Peyer's patch (tissue), 4 donors: ENCODE measurements at regions not wholly inside any gene's neighbourhood (a gene's known extent, or its start where the extent isn't known, plus 50 kb on each side); places are given as distances from the start of the nearest gene placed in this dataset.

Source experiments
- DNase-seq, 3 donors: peaks; one replicate each; pipeline ENCODE4 v3.0.0-alpha.2; 2017 to 2019
- H3K27ac ChIP-seq, 4 donors: fragments of 200-600 bp; sonication (generic); one replicate each; pipeline ENCODE4 v1.5.1; 2016 to 2019
- H3K27me3 ChIP-seq, 2 donors: fragments of 200-600 bp; sonication (generic); one replicate each; pipeline ENCODE4 v1.5.1; 2019
- H3K36me3 ChIP-seq, 3 donors: fragments of 200-600 bp; sonication (generic); one replicate each; pipeline ENCODE4 v1.5.1; 2016 to 2019
- H3K4me1 ChIP-seq, 4 donors: fragments of 200-600 bp; sonication (generic); one replicate each; pipeline ENCODE4 v1.5.1; 2016 to 2019
- H3K4me3 ChIP-seq, 4 donors: fragments of 200-600 bp; sonication (generic); 1 replicate in 3 of 4; 2 replicates in 1 of 4; pipeline ENCODE4 v1.5.1; 2016 to 2019; ENCODE audit warnings: mild to moderate bottlenecking in 1 of 4
- H3K9me3 ChIP-seq, 4 donors: fragments of 200-600 bp; sonication (generic); one replicate each; pipeline ENCODE4 v1.5.1; 2016 to 2019; ENCODE audit warnings: mild to moderate bottlenecking in 1 of 4
- POLR2A ChIP-seq, 2 donors: fragments of 450-650 bp; IDR thresholded peaks; one replicate each; pipeline ENCODE4 v1.5.1; 2017; ENCODE audit warnings: antibody characterized with exemption in 2 of 2, mild to moderate bottlenecking in 2 of 2, moderate library complexity in 2 of 2
- TF ChIP-seq, protein P1 (sequence below), 6 experiments: fragments of 450-650 bp in 4 of 6; fragments of 200-600 bp in 2 of 6; sonication (generic) in 1 of 6; IDR thresholded peaks; one replicate each; pipeline ENCODE4 v1.5.1; 2017 to 2019; ENCODE audit warnings: antibody characterized with exemption in 6 of 6, mild to moderate bottlenecking in 3 of 6, moderate library complexity in 1 of 6

GRCh38 chr5:82340799-82341198, 62.6 kb upstream of the RPS23 start:
- Histone ChIP-seq H3K36me3 (no peaks in the 10 kb centered on the region), H3K4me3 (no peak overlapping the region)
- TF ChIP-seq, protein P1, sequence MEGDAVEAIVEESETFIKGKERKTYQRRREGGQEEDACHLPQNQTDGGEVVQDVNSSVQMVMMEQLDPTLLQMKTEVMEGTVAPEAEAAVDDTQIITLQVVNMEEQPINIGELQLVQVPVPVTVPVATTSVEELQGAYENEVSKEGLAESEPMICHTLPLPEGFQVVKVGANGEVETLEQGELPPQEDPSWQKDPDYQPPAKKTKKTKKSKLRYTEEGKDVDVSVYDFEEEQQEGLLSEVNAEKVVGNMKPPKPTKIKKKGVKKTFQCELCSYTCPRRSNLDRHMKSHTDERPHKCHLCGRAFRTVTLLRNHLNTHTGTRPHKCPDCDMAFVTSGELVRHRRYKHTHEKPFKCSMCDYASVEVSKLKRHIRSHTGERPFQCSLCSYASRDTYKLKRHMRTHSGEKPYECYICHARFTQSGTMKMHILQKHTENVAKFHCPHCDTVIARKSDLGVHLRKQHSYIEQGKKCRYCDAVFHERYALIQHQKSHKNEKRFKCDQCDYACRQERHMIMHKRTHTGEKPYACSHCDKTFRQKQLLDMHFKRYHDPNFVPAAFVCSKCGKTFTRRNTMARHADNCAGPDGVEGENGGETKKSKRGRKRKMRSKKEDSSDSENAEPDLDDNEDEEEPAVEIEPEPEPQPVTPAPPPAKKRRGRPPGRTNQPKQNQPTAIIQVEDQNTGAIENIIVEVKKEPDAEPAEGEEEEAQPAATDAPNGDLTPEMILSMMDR (IDR thresholded peaks at IDR 0.05), result no peak
- TF ChIP-seq POLR2A (IDR thresholded peaks at IDR 0.05), result no peak

GRCh38 chr5:82339792-82340191, 61.6 kb upstream of the RPS23 start:
- Histone ChIP-seq H3K4me3 (no peak overlapping the region), H3K4me1 (no peaks in the 10 kb centered on the region), H3K27ac (no peak overlapping the region), H3K9me3 (no peaks in the 10 kb centered on the region), H3K27me3 (no peaks in the 10 kb centered on the region), H3K36me3 (no peaks in the 10 kb centered on the region)
- DNase-seq, result no peak
- TF ChIP-seq, protein P1 (IDR thresholded peaks at IDR 0.05), result no peak
- TF ChIP-seq POLR2A (IDR thresholded peaks at IDR 0.05), result no peak

More at GRCh38 chr5:82340799-82341198, 62.6 kb upstream of the RPS23 start:
- DNase-seq, result no peak
- Histone ChIP-seq H3K4me1 (no peaks in the 10 kb centered on the region), H3K9me3 (no peaks in the 10 kb centered on the region), H3K27ac (no peak overlapping the region), H3K27me3 (no peaks in the 10 kb centered on the region)

DNA sequence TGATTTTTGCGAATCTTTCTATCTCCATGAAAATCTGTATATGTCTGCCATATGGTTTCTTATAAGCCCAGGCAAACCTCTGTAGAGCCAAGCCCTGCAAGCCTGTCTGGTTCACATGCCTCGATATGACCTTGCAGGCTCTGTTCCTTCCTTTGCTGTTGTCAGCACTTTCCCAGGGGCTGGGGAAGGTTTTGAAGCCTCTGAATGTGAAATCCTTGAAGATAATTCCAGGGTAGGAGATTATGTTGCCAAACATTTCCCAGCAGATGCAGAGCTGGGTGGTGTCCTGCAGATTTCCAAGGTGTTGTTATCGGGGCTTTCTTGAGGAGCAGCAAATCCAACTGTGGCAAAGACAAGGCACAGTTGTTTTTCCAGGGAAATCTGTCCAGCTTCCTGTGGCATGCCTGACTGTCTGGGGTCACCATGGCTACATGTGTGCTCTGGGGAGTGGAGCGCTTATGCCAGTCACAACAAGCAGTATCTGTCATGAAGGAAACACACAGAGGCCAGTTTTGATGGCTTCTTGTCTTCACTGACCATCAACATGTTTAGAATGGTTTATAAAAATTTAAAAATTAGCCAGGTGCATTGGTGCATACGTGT, 60.7 kb upstream of the RPS23 start:
- no peaks in the 10 kb centered on the region for H3K36me3 ChIP-seq
- TF ChIP-seq, protein P1 (IDR thresholded peaks at IDR 0.05), result no peak
- no peak for TF ChIP-seq POLR2A (IDR thresholded peaks at IDR 0.05)

GRCh38 chr5:82336959-82337351, 58.8 kb upstream of the RPS23 start:
- no peak overlapping the region for H3K4me3 ChIP-seq
- H3K4me1 ChIP-seq, result no peaks in the 10 kb centered on the region
- no peak for DNase-seq
- no peak overlapping the region for H3K27ac ChIP-seq
- no peaks in the 10 kb centered on the region for H3K27me3 ChIP-seq
- H3K9me3 ChIP-seq, result no peaks in the 10 kb centered on the region
- H3K36me3 ChIP-seq, result no peaks in the 10 kb centered on the region
- TF ChIP-seq POLR2A (IDR thresholded peaks at IDR 0.05), result no peak
- TF ChIP-seq, protein P1 (IDR thresholded peaks at IDR 0.05), result no peak

More for the DNA sequence above, 60.7 kb upstream of the RPS23 start:
- H3K4me1 ChIP-seq, result no peaks in the 10 kb centered on the region
- H3K9me3 ChIP-seq, result no peaks in the 10 kb centered on the region
- no peak for DNase-seq
- H3K27me3 ChIP-seq, result no peaks in the 10 kb centered on the region
- no peak overlapping the region for H3K4me3 ChIP-seq
- no peak overlapping the region for H3K27ac ChIP-seq

- Histone ChIP-seq H3K4me3 (no peak overlapping the region), H3K36me3 (no peaks in the 10 kb centered on the region), H3K27me3 (no peaks in the 10 kb centered on the region), H3K27ac (no peak overlapping the region), H3K9me3 (no peaks in the 10 kb centered on the region), H3K4me1 (no peaks in the 10 kb centered on the region)
- TF ChIP-seq, protein P1 (IDR thresholded peaks at IDR 0.05), result no peak
- TF ChIP-seq POLR2A (IDR thresholded peaks at IDR 0.05), result no peak
- no peak for DNase-seq
Observed at GRCh38 chr5:82336226-82336958, 58.2 kb upstream of the RPS23 start.
